CD4-positive, alpha-beta T cell treated with Interleukin-6 for 4 hours (primary cell): ENCODE measurements at regions not wholly inside any gene's neighbourhood (a gene's known extent, or its start where the extent isn't known, plus 50 kb on each side); places are given as distances from the start of the nearest gene placed in this dataset.
A peak's percentile ranks its signal among the peaks of the same experiment; 100 is the strongest.

Experiments used
- DNase-seq: peaks from one replicate; pipeline ENCODE4 v3.0.0-alpha.2; 2020; ENCODE audit warnings: mixed read lengths

DNA sequence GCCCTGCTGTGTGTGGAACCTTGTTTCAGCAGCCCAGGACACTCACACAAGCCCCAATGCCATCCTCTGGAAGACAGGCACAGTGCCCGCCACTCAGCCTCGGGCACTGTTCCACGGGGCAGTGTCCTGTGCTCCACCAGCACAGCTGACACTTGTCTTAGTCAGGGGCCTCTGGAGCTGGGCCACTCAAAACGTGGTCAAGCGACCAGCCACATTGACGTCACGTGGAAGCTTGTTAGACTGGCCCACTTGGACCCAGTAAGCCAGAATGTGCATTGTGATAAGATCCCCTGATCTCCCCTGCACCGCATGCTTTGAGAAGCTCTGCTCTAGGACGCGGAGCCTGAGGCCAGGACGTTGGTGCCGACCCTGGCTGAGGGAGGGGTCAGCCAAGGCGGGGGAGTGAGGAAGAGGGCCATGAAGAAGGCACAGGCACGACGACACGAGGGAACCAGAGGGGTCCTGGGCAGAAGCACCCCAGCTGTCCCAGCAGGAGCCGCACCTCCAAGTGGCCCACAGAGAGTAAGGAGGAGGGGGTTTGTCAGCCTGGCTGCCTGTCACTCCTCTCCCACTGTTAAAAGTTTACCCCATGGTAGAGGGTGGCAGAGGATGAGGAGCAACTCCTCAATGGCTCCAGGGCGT is 64.6 kb downstream of the LINC01488 start:
- DNase-seq, result no peak

DNA sequence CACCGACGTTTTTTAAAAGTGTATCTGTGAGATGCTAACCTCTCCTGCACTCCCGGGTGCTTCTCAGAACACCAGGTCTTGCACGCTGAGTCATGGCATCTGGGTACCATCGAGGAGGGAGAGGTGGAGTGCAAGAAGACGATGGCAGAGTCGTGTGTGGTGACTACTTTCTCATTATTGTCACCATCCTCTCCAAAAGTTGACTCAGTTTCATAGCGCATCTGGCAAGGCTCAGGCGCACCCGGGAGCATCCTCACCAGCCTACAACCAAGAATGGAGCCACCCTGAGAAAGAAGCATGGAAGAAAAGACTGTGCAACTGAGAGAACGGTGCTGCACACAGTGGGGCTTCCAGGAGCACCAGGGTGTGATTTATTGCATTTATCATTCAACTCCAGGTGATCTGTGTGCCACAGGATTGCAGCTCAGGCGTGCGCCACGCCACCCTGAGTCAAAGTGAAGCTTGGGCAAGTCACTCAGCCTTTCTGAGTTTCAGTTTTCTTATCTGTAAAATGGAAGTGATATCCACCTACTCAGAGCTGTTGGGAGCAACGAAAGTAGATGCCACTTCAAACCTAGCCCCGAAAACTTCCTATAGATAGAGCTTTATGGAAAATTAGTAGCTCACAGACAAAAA is 65.4 kb downstream of the LINC01488 start:
- no peak for DNase-seq

DNA sequence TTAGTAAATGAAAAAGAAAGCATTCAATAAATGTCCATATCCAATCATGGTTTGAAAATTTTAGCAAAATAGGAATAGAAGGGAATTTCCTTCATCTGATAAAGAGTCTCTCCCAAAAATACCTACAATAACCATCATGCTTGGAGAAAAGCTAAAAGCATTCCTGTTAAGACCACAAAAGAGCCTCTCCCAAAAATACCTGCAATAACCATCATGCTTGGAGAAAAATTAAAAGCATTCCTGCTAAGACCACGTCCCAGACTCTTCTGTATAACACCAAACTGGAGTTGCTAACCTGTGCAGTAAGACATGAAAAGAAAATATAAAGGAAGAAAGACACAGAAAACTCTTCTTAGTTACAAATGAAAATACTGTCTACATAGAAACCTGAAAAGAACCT is 69.4 kb downstream of the LINC01488 start:
- no peak for DNase-seq

DNA sequence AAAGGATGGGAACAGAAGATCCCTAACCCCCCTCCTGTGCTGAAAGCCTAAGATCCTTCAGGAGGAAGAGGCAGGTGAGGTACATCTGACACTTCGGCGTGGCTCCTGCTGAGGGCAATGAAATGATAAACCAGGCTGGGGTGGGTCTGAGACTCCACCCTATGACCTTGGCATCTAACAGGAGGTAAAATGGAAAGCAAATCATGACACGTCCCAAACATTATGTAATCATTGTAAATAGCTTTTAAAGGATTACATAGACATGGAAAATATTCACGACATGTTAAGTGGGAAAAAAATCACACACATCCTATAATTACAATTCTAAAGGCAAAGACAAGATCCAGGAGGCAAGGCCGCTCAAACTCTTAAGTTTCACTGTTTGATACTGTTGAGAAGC is 70.5 kb downstream of the LINC01488 start:
- no peak for DNase-seq

DNA sequence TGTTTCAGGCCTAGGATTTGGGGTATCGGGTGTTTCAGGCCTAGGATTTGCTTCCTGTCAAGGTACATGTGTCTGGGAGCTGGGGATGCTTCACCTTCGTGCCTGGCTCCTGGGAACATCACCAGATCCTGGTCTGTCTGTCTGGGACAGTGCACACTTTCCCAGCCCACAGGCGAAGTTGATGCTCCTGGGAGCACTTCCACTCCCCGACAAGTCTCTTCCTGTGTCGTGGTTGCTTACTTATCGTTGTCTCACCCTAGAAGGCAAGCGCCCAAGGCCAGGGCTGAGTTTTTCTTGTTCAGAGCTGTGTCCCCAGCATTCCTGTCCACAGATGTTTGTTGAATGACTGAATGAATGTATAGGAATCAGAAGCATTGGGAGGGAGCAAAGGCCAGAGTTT is 71.5 kb downstream of the LINC01488 start:
- no peak for DNase-seq

DNA sequence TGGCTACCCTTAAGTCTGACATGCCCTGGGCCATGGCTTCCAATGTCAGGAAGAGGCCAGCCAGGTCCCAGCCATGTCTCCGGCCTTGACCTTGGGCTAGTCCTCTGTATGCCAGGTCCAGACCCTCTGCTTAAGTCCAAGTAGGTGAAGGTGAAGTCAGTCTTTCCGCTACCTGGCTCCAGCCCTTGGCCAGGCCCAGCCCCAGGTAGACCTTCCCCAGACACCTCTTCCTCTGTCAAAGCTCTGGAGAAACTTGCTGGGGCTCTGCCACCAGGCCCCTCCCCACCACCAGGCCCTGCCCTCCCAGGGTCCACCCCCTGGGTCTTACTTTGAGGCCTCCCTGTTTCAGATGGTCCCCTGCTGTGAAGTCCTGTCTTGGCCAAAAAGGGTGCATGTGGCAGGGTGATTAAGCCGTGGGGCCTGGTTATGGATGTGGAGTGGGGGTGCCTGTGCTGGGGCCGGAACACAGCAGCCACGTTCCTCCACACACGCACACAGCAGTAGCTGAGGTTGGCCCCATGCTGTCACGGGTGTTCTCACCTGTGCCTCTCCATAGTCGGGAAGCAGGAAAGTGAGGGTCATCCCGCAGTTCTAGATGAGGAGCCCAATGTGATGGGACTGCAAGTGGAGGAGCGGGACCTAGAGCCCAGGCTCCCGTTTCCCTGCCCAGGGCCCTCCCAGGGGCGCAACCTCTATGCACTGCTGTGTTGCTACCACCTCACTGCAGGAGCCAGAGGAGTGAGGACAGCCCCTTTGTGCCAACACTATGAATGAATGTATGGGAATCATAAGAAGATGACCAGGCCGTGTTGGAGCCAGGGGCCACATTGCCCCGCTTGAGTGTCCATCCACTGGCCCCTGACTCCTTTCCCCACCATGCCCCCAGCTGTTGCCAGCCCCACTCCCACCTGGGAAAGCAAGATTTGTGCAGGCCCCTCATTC is 72.2 kb downstream of the LINC01488 start:
- no peak for DNase-seq

DNA sequence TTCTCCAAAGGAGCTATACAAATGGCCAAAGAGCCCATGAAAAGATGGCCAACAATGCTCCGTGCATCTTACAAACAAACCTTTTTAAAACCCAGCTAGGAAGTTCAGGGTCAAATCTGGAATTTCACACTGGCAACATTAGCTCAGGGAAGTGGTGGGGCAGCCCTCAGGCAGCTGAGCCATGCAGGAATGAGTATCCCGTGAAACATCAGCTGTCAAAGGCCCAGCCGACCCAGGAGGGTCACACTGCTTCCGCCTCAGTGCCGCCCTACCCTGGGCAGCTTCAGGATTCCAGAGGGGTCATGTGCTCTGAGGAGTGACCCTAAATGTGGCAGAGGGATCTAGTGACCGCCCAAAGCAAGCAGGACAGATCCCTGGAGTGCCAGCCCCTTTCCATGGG is 73.4 kb downstream of the LINC01488 start:
- DNase-seq, result no peak

DNA sequence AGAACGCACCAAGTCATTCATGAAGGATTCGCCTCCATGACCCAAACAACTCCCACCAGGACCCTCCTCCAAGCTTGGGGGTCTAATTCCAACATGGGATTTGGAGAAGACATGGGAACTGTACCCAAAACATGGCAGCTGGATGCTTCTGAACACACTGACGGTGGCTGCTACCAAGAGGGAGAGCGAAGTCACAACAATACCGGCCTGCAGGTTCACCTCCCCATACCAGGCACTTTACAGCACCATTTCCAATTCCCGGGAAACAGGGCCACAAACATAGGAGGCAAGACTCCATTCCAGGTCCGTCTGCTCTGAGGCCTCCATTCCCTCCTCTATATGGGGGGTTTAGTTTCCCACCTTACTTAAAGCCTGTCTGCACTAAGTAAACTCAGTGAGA is 75.8 kb downstream of the LINC01488 start:
- no peak for DNase-seq

DNA sequence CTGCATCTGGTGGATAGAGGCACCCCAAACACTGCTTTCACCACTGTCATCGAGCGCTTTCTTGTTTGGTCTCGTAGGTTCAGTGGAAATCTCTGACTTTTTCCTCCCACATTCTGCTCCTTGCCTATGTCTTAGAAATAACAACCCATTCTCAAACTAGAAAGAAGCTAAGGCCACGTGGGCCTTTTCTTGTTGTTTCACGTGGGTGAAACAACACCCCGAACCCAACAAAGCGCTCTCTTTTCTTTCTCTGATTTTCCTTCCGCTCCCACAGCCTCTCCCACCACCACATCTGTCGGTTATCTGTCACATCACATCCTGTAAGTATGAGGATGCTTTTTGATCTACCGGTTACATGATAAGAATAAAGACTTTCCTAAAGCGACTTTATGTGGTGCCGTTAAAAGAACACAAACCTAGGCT is 77.1 kb downstream of the LINC01488 start:
- DNase-seq, result peak; percentile 49

DNA sequence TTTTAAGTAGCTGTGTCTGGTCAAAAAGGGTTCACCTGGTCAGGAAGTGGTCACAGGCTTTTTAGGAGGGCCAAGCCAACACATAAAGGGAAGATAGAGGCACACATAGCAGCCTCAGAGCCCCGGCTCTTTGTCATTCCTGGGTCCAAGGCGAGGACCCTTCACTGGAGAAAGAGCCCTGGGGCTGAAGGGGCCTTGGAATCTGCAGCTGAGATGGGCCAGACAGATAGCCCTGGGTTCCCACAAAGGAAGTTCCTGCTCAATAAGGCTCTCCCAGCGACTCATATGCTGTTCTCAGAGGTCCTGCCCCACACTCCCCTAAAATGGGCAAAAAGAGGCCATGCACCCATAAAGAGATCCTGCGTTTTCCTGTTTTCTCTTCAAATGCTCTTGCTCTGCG is 77.7 kb downstream of the LINC01488 start:
- no peak for DNase-seq

DNA sequence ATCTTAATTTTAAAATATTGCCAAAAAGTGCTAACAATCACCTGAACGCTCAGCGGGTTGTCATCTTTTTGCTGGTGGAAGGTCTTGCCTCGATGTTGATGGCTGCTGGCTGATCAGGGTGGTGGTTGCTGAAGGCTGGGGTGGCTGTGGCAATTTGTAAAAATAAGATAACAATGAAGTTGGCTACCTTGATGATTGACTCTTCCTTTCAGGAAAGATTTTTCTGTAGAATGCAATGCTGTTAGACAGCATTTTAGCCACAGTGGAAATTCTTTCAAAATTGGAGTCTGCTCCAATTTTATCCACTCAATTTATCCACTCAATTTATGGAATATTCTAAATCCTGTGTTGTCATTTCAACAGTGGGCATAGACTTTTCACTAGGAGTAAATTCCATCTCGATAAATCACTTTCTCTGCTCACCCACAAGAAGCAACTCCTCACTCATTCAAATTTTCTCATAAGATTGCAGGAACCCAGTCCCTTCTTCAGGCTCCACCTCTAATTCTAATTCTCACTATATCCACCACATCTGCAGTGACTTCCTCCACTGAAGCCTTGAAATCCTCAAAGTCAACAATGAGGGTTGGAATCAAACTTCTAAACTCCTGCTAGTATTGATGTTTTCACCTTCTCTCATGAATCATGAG is 78.8 kb downstream of the LINC01488 start:
- DNase-seq, result no peak

DNA sequence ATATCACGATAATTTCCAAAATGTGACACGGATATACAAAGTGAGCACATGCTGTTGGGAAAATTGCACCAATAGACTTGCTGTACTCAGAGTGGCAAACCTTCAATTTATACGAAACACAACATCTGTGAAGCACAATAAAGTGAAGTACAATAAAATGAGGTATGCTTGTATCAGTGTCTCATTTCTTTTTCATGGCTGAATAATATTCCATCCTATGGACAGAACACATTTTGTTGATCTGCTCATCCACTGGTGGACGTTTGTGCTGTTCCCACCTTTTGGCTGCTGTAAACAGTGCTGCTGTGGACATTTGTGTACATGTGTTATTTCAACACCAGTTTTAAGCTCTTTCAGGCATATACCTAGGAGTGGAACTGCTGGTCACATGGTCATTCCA is 78.7 kb upstream of the CCND1 start:
- DNase-seq, result no peak

DNA sequence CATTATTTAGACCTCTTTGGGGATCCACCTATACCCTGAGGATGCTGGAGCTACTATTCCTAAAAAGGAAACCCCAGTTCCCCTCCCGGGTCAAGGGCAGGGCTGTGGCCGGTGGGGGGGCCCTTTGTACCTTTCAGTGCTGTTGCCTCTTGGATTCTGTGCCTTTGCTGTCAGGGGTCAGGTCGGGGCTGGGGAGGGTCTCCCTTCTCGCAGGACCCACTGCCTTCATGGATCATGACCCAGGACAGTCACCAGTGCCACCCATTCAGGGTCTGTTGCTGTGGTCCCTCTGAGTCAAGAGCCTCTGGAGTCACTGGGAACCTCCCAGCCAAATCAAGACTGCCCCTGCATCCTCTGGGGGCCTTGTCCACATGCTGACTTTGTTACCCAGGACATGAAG is 78.1 kb upstream of the CCND1 start:
- DNase-seq, result no peak

DNA sequence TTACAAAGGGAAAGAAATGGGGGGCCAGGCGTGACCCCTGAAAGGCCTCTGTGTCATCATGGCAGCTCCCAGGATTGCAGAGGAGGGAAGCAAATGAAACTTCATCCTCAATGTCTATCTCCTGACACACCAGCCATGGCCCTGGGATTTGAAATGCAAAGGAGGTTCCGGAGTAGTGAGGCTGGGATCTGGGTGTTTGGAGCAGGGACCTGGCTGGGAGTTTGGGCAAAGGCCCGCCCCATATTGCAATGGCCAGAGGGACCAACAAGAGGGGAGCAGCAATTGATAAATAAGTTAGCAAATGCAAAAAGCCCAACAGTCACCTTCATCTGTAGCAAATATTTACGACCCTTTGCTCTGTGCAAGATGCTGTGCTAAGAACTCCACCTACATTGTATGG is 77.7 kb upstream of the CCND1 start:
- no peak for DNase-seq

DNA sequence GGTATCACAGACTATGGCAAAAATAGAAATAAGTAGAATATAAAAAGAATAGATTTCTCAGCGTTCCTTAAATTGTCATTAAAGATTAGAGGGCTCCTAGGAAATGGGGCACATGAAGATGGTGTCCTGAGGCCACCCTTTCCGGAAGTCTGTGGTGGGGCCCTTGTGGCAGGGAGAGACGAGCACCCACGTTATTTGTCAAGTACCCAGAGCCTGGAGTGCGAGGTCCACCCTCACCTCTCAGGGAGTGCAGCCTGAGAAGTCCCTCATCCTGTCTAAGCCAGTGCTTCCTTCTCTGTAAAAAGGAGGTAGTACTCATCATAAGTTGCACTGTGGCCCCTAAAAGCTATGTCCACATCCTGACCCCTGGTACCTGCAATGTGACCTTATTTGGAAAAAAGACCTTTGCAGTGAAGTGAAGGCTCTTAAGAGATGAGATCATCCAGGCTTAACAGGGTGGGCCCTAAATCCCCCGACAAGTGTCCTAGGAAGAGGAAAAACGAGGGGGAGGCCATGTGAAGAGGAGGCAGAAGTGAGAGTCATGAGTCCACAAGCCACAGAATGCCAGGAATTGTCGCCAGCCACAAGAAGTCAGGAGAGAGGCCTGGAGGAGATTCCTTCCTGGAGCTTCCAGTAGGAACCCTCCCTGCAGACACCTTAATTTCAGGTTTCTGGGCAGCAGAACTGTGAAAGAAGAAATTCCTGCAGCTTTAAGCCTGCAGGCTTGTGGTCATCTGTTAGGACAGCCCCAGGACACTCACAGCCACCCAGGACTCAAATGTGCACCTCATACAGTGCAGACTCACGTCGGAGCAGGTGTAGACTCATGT is 76.8 kb upstream of the CCND1 start:
- DNase-seq, result no peak

DNA sequence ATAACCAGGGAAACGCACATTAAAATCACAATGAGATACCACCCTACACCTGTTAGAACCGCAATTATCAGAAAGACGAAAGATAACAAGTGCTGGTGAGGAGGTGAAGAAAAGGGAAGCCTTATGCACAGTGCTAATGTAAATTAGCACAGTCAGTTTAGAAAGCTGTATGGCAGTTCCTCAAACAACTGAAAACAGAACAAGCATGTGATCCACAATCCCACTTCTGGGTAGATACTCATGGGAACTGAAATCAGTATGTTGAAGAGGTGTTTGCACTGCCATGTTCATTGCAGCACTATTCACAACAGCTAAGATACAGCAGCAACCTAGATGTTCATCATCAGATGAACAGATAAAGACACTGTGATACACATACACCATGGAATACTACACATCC is 75.0 kb upstream of the CCND1 start:
- no peak for DNase-seq

DNA sequence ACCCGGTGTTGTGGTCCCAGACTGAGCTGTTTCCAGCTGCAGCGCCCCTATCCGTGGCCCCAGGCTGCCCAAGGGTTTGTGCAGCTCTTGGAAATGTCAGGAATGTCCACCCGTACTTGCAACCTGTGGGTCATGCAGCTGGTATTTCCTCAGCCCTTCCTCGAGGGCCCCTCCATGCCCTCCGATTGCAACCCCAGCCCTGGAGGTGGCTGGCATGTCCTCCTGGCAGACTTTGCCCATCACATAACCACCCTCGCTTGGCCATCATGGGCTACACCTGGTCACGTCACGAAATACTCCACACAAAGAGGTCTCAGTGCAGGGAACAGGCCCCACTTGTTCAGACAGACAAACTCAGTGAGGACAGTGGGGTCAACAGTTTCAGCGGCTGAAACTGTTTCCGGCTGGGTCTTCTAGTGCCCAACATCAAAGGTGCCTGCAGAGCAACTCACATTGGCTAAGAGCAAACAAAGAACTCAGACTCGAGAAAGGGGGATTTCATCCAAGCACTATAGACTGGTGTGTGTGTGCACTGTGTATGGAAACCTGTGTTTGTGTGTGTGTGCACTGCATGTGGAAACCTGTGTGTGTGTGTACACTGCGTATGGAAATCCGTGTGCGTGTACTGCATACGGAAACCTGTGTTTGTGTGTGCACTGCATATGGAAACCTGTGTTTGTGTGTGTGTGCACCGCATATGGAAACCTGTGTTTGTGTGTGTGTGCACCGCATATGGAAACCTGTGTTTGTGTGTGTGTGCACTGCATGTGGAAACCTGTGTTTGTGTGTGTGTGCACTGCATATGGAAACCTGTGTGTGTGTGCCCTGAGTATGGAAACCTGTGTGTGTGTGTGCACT is 72.8 kb upstream of the CCND1 start:
- DNase-seq, result no peak

DNA sequence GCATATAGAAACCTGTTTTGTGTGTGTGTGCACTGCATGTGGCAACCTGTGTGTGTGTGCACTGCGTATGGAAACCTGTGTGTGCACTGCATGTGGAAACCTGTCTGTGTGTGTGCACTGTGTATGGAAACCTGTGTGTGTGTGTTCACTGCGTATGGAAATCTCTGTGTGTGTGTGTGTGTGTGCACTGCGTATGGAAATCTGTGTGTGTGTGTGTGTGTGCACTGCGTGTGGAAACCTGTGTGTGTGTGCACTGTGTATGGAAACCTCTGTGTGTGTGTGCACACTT is 72.2 kb upstream of the CCND1 start:
- DNase-seq, result no peak

DNA sequence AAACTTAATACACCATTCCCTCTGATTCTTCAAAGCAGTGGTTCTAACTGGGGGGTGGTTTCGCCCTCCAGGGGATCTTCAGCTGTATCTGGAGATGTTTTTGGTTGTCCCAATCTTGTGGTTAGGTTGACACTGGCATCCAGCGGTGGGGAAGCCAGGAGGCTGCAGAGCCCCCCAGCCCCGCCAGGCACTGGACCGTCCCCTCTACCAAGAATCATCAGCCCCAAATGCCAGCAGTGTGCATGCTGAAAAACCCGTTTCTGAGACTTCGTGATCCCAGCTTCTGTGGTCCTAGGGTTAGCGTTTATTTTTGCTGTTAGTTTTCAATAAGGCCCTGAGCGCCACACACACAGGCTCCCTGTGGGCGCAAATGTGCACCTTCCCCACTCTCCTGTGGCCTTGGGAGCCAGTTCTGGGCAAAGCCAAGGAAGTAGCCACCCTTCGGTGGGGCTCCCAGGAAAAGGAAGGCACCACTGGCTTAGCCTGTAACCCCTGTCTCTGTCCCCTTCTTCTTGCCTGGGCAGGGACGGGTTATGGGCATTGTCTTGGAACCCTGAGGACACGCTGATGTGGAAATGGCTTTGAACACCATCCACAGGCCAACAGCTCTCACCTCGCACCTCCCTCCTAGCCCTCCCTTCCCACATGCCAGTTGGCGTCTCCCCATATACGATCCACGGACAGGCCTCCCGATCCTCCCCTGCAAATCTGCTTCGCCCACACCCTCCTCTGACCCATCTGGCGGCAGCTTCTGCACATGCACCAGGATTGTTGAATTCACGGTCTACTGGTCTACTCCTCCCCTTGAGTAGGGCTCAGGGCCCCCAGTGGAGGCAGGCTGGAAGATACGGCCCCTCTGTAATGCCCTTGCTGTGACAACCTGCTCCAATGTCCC is 71.4 kb upstream of the CCND1 start:
- DNase-seq, result no peak

DNA sequence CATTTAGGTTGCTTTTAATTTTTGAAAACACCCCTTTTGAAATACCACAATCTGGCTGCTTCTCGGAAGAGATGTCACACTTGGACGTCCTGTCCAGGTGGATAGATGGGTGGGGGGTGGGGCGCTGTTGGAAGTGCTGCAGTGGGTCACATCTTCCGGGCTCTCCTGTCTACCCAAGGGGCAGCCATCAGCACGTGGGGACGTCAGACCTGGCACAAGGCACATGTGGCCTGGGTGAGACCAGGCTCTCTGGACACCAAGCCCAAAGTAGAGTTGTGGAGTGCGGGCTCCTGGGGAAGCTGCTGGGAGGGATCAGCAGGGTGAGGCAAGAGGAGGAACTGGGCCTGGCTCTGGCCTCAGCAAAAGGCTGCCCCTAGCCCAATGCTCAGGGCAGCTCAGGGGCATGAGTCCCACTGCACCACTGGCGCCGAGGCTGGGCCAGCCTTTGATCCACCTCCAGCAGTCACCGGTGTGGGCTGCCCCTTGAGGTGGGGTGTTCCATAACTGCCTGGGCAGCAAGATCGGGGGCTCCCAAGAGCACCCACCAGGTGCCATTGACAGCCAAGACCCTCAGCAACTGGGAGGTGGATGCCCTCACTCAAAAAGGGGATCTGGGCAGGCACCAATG is 68.6 kb upstream of the CCND1 start:
- DNase-seq, result no peak
